GM21723 (cell line): ENCODE measurements at regions not wholly inside any gene's neighbourhood (a gene's known extent, or its start where the extent isn't known, plus 50 kb on each side); places are given as distances from the start of the nearest gene placed in this dataset.

Experiments used
- ATAC-seq: cut with Tn5 transposase; IDR thresholded peaks from one replicate; pipeline ENCODE4 v1.9.1; 2021; ENCODE audit warnings: mild to moderate bottlenecking, moderate library complexity; ENCODE audit not compliant: unreplicated experiment

GRCh38 chr6:95489185-95489863, 88.0 kb upstream of the MANEA start:
- ATAC-seq: no peak

- no peak for ATAC-seq
Observed at GRCh38 chr6:95496769-95497426, 80.4 kb upstream of the MANEA start.

GRCh38 chr6:95501032-95501904, 76.1 kb upstream of the MANEA start:
- ATAC-seq: no peak

GRCh38 chr6:95503568-95503967, 73.8 kb upstream of the MANEA start:
- ATAC-seq: no peak

GRCh38 chr6:95511404-95511803, 65.9 kb upstream of the MANEA start:
- ATAC-seq: no peak

GRCh38 chr6:95515975-95516374, 61.4 kb upstream of the MANEA start:
- no peak for ATAC-seq

GRCh38 chr6:95517004-95517403, 60.3 kb upstream of the MANEA start:
- ATAC-seq: no peak

- no peak for ATAC-seq
Observed at GRCh38 chr6:95517568-95517967, 59.8 kb upstream of the MANEA start.

- no peak for ATAC-seq
Observed at GRCh38 chr6:95518630-95519227, 58.6 kb upstream of the MANEA start.

- no peak for ATAC-seq
Observed at GRCh38 chr6:95519228-95520037, 57.9 kb upstream of the MANEA start.

- ATAC-seq: no peak
Observed at GRCh38 chr6:95521181-95521580, 56.2 kb upstream of the MANEA start.
